ENCODE measurements at regions not wholly inside any gene's neighbourhood (a gene's known extent, or its start where the extent isn't known, plus 50 kb on each side); places are given as distances from the start of the nearest gene placed in this dataset.
A peak's percentile ranks its signal among the peaks of the same experiment; 100 is the strongest.

- Mint-ChIP-seq H3K4me3 (no peak overlapping the region), H3K4me1 (no peaks in the 10 kb centered on the region), H3K27ac (no peak overlapping the region), H3K9me3 (no peaks in the 10 kb centered on the region), H3K27me3 (peaks cover 69% of the 10 kb centered on the region)
- no peak for ATAC-seq
- no peak for DNase-seq
Observed at GRCh38 chr15:98506711-98507110, 141.6 kb upstream of the IGF1R start.

GRCh38 chr15:98513428-98513986 lies 134.8 kb upstream of the IGF1R start:
- Mint-ChIP-seq H3K27me3 (peaks cover 8% of the 10 kb centered on the region), H3K27ac (no peak overlapping the region), H3K9me3 (no peaks in the 10 kb centered on the region), H3K4me3 (no peak overlapping the region), H3K4me1 (no peaks in the 10 kb centered on the region)
- ATAC-seq: no peak
- no peak for DNase-seq

GRCh38 chr15:98514034-98514622 lies 134.2 kb upstream of the IGF1R start:
- DNase-seq: no peak
- Mint-ChIP-seq H3K27ac (no peak overlapping the region), H3K9me3 (no peaks in the 10 kb centered on the region), H3K4me1 (peaks cover 4% of the 10 kb centered on the region), H3K4me3 (no peak overlapping the region), H3K27me3 (peaks cover 2% of the 10 kb centered on the region)
- no peak for ATAC-seq

GRCh38 chr15:98518823-98519561 lies 129.3 kb upstream of the IGF1R start:
- peaks cover 7% of the 10 kb centered on the region for H3K4me1 Mint-ChIP-seq
- ATAC-seq: peak; percentile 83
- H3K4me3 Mint-ChIP-seq: peak overlapping the region in 1 of 2 donors; percentile 26
- peak; percentile 52 to 55 for DNase-seq
- H3K9me3 Mint-ChIP-seq: no peaks in the 10 kb centered on the region
- H3K27ac Mint-ChIP-seq: no peak overlapping the region
- H3K27me3 Mint-ChIP-seq: no peaks in the 10 kb centered on the region

GRCh38 chr15:98519767-98520550 lies 128.4 kb upstream of the IGF1R start:
- ATAC-seq (no peak), DNase-seq (no peak)
- no peak overlapping the region for H3K4me3 Mint-ChIP-seq
- peaks cover 7% of the 10 kb centered on the region for H3K4me1 Mint-ChIP-seq
- H3K9me3 Mint-ChIP-seq: no peaks in the 10 kb centered on the region
- H3K27ac Mint-ChIP-seq: no peak overlapping the region
- H3K27me3 Mint-ChIP-seq: no peaks in the 10 kb centered on the region

- no peak for ATAC-seq
- H3K27ac Mint-ChIP-seq: no peak overlapping the region
- peaks cover 7% of the 10 kb centered on the region for H3K4me1 Mint-ChIP-seq
- H3K27me3 Mint-ChIP-seq: no peaks in the 10 kb centered on the region
- DNase-seq: no peak
- H3K9me3 Mint-ChIP-seq: no peaks in the 10 kb centered on the region
- no peak overlapping the region for H3K4me3 Mint-ChIP-seq
Observed at GRCh38 chr15:98522127-98522526, 126.2 kb upstream of the IGF1R start.

GRCh38 chr15:98523912-98524662 lies 124.3 kb upstream of the IGF1R start:
- Mint-ChIP-seq H3K4me1 (peaks cover 3% of the 10 kb centered on the region), H3K27ac (no peak overlapping the region), H3K27me3 (peaks cover 8% of the 10 kb centered on the region), H3K9me3 (no peaks in the 10 kb centered on the region), H3K4me3 (no peak overlapping the region)
- DNase-seq (no peak), ATAC-seq (no peak)

- no peak overlapping the region for H3K4me3 Mint-ChIP-seq
- DNase-seq: no peak
- H3K27ac Mint-ChIP-seq: no peak overlapping the region
- H3K9me3 Mint-ChIP-seq: no peaks in the 10 kb centered on the region
- H3K27me3 Mint-ChIP-seq: peaks cover 14% of the 10 kb centered on the region
- no peak for ATAC-seq
- H3K4me1 Mint-ChIP-seq: no peaks in the 10 kb centered on the region
Observed at GRCh38 chr15:98524838-98525660, 123.3 kb upstream of the IGF1R start.

- H3K9me3 Mint-ChIP-seq: no peaks in the 10 kb centered on the region
- ATAC-seq: no peak
- peak overlapping the region in 1 of 2 donors; percentile 33 for H3K4me3 Mint-ChIP-seq
- no peak for DNase-seq
- H3K4me1 Mint-ChIP-seq: no peaks in the 10 kb centered on the region
- H3K27me3 Mint-ChIP-seq: peaks cover 17% of the 10 kb centered on the region
- no peak overlapping the region for H3K27ac Mint-ChIP-seq
Observed at GRCh38 chr15:98525661-98526001, 122.7 kb upstream of the IGF1R start.

- H3K9me3 Mint-ChIP-seq: no peaks in the 10 kb centered on the region
- H3K27me3 Mint-ChIP-seq: peaks cover 22% of the 10 kb centered on the region
- H3K4me3 Mint-ChIP-seq: no peak overlapping the region
- no peak overlapping the region for H3K27ac Mint-ChIP-seq
- DNase-seq (no peak), ATAC-seq (no peak)
- no peaks in the 10 kb centered on the region for H3K4me1 Mint-ChIP-seq
Observed at GRCh38 chr15:98526094-98526493, 122.2 kb upstream of the IGF1R start.

- no peak overlapping the region for H3K4me3 Mint-ChIP-seq
- no peak overlapping the region for H3K27ac Mint-ChIP-seq
- no peak for ATAC-seq
- H3K27me3 Mint-ChIP-seq: peaks cover 24% of the 10 kb centered on the region
- no peaks in the 10 kb centered on the region for H3K9me3 Mint-ChIP-seq
- DNase-seq: no peak
- H3K4me1 Mint-ChIP-seq: no peaks in the 10 kb centered on the region
Observed at GRCh38 chr15:98528046-98528725, 120.2 kb upstream of the IGF1R start.

GRCh38 chr15:98529205-98530145 lies 118.9 kb upstream of the IGF1R start:
- no peaks in the 10 kb centered on the region for H3K4me1 Mint-ChIP-seq
- DNase-seq (no peak), ATAC-seq (no peak)
- no peaks in the 10 kb centered on the region for H3K9me3 Mint-ChIP-seq
- no peak overlapping the region for H3K27ac Mint-ChIP-seq
- H3K4me3 Mint-ChIP-seq: no peak overlapping the region
- peaks cover 29% of the 10 kb centered on the region for H3K27me3 Mint-ChIP-seq

GRCh38 chr15:98530570-98530969 lies 117.8 kb upstream of the IGF1R start:
- Mint-ChIP-seq H3K9me3 (no peaks in the 10 kb centered on the region), H3K4me3 (no peak overlapping the region), H3K27ac (no peak overlapping the region), H3K4me1 (no peaks in the 10 kb centered on the region), H3K27me3 (peaks cover 33% of the 10 kb centered on the region)
- no peak for ATAC-seq
- no peak for DNase-seq
